GM18867 (cell line): ENCODE measurements at regions not wholly inside any gene's neighbourhood (a gene's known extent, or its start where the extent isn't known, plus 50 kb on each side); places are given as distances from the start of the nearest gene placed in this dataset.

ENCODE experiments used
- ATAC-seq: cut with Tn5 transposase; IDR thresholded peaks from one replicate; pipeline ENCODE4 v1.9.1; 2021; ENCODE audit warnings: mild to moderate bottlenecking, moderate library complexity; ENCODE audit not compliant: unreplicated experiment

DNA sequence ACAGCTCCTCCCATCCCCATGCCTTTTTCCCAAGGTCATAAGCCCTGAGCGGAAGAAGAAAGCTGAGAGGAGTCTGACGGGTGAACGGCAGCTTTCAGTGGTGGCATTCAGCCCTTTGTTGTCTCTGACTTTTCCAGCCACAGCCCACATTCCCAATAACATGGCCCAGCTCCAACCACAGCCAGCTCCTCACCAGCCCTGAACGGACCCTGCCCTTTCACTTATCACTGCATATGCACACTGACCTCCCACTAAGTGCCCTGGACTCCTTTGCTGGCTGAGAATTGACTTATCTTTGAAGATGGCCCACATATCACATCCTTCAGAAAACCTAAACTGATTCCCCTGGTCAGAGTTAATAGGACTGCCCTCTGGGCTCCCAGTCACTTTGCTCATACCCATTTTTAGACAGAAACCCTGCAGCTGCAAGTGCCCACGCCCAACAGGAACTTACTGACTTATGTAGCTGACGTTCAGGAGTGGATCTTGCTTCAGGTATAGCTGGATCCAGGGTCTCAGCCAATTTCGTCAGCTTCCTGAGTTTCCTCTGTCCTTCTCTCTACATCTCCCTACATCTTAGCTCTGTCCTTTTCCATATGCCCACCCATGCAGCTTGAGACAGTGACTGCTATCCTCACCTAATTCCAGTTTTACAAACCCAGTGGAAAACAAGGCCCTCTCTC, 348.5 kb upstream of the PROK2 start:
- no peak for ATAC-seq

DNA sequence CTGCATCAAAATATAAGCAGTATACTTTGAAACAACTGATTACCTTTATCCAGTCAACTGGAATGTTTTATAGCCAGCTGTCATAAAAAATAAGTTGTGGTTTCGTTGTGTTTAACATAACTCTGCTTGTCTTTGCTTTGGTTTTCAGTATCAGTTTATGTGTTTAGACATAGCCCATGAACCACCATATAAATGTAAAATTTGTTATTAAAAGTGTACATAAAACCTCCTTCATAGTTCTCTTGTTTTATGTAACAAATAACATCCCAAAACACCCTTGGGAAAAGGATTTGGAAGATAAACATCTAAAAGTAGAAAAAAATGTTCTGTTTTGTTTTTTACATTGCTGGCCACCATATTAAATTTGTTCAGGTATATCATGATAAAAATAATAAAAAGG, 347.0 kb upstream of the PROK2 start:
- no peak for ATAC-seq

DNA sequence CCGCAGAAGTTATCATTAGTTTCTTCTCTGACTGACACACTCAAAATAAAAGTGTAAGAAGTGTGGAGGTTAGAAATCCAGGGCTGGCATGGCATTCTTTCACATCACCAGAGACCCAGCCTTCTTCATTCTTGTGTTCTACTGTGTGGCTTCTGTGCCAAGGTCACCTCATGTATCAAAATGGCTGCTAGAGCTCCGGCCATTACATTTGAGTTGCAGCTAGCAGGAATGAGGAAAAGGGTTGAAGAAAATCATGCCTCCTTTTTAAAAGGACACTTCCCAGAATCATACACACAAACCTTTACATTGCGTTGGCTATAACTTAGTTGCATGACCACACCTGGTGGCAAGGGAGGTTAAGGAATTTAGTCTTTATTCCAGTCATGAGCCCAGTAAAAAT, 345.6 kb upstream of the PROK2 start:
- ATAC-seq = no peak

DNA sequence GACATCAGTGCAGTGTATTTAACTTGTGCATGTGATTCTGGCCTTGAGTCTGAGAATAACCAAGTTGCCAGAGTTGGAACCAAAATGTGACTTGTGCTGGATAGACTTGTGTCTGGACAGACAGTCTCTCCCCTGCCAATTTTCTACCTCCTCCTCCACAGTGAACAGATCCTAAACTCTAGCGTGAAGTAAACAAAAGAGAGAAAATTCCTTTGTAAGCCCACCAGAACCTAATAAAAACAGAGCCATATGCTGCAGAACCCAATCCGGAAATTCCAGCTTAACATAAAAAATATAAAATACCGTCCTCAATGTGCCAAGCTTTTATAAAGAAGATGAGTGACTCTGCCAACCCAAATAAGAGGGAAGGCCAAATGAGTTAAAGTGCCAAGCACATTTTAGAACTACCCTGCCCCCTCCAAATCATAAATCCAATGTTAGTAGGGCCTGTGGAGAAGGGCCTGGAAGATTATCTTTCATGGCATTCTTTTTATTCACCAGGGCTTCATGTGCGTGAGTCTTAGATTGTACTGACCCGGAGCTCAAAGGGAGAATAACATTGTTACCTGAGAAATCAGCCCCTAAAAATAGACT, 344.6 kb upstream of the PROK2 start:
- no peak for ATAC-seq

DNA sequence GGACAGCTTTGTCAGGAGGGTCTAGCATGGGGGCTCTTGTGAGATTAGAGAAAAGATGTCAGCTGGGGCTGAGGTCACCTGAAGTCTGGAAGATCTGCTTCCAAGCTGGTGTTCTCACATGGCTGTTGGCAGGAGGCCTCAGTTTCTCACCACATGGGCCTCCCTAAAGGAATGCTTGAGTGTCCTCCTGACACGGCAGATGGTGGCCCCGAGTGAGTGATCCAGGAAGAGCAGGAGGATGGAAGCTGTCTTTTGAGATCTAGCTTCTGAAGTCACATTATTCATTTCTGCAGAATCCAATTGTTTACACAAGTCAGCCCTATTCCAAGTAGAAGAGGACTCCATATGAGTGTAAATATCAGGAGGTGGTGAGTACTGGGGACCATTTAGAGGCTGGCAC, 344.0 kb upstream of the PROK2 start:
- no peak for ATAC-seq

DNA sequence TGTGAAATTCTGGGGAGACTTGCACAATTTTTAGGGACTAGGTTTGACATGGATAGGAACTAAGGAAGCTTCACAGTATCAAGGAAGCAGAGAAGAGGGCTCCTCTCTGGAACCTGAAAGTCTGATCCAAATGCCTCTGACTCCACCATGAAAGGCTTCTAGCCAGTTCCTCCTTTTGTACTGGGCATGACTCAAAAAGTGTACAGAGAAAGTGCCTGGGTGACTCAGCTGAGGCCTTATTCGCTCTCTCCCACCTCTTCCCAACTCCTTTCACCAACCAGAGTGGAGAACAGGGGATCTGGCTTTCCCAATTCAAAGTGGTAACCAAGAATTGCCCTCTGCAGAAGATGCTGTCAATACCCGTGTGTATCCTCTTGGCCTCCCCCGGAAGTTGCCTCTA, 342.9 kb upstream of the PROK2 start:
- no peak for ATAC-seq

DNA sequence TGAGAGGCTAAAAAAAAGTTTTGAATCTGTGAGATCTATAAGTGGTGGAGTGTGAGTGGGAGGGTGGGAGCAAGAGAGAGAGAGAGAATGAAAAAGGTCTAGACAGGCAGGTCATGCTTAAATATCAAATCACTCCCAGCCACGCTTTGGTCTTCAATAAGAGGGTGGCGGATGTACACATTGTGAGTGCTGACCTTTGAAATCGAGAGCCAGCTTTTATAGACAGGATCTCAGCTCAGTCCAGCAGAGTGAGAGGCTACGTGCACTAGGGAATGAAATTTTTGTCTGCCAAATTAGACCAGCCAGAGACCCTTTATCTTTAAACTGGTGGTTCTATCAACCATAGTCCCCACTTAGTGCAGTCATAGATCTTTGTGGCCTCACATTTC, 342.3 kb upstream of the PROK2 start:
- ATAC-seq = no peak

DNA sequence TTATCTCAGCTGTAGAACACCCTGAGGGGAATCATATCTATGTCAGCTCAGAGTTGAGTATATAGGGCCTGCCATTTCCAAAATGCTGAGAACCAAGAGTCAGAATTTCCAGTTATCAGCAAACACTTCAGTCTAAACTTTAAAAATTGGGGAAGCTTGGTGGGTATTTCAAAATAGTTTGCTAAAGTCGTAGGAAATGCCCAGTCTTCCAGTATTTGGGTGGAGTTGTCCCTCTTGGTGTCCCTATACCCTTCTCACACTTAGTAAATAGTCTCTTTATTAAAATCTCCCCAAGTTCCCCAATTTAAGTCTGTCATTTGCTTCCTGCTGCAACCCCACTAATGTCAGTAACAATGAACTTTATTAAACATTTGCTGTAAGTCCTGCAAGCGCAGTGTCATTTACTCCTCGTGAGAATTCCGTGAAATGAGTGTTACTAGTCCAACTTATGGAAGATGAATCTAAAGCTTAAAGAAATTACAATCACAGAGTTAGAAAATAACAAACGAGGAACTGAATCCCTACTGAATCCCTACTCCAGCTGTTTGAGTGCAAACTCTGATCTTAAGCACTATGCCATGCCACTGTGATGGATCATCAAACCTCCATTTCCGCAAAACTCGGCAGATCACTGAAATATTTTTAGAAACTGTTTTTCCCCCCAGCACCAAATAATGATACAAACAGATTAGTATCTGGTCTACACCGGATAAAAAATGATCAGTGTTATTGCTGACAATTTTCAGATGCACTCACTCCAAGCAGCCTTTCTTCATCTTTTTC, 341.7 kb upstream of the PROK2 start:
- no peak for ATAC-seq

DNA sequence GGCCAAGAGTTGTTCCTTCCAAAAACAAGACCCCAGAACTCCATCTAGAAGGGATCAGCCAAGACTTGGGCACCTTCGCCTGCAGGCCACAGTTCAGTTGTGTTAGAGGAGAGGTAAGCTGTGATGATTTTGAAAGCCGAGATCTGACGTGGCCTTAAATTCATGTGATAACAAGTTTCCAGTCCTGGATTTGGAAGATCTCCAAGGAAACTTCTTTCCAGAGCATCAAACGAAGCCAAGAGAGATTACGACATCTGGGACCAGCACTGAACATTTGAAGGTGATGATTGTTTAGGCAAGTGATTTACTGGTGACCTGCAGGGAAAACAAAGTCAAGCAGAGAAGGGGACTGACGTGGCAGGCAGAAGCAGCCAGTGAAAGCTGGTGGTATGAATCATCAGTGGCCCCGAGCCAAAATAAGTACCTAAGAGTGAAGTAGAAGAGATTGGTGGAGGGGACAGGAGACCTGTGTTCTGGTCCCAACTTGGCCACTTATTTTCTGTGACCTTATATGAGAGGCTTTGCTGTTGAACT, 339.0 kb upstream of the PROK2 start:
- peak; percentile 55 for ATAC-seq

DNA sequence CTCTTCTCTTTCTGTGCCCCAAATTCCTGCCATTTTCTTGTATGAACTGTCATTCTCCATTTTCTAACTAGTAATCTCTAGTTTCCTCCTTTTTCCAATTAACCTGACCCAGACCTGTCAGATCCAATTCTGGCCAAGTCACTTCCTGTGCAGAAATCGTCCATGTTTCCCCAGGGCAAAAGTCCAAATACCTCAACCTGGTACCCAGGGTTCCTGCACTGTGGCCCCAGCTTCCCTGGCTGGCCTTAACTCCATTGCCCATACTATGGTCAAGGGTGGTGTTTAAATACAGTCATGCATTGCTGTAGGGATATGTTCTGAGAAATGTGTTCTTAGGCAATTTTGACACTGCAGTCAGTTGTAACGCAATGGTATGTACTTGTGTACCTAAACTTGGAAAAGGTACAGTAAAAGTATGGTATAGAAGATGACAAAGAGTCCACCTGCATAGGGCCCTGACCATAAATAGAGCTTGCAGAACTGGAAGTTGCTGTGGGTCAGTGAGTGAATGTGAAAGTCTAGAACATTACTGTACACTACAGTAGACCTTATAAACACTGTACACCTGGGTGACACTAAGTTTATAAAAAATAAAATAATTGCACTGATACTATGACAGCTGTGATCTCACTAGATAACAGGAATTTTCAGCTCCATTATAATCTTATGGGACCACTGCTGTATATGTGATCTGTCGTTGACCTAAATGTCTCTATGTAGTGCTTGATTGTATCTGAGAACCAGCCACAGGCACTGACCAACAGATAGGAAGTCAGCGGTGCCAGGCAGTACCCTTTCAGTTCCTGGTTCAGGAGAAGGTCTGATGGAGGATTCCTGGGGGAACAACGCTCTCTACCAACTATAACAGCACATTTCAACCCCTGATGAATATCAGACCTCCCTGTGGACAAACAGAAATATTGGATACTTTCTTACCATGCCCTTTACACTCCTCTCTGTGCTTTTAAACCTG, 336.1 kb upstream of the PROK2 start:
- peak; percentile 80 for ATAC-seq

DNA sequence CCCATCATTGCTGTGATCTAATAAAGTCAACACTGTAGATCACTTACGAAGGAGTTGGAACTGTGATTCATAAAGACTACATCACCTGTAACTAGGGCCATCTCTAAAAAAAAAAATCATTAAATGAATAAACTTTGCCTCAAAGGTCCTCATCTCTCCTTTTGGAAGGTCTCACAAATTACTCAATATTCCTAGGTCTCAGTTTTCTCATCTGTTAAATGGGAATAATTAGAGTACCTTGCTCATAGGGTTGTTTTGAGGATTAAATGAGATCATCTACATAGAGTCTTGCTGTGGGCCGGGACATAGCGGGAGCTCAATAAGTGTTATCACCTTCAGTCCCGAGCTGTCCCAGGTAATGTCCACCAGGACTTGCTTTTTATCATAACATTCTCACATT, 335.1 kb upstream of the PROK2 start:
- ATAC-seq = no peak

DNA sequence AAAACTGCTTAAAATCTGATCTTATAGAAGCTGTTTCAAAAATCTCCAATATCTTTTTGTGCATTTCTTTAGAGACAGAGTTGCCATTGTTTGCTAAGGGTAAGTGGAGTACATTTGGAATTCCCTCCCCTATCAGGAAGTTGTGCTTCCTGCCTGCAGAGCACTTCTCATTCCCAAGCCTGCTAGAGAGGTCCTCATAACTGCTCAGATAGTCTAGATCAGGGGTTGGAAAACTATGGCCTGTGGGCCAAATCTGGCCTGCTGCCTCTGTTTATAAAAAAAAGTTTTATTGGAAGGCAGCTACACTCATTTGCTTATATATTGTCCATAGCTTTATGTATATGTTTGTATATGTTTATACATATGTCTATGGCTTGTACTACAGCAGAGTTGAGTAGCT, 333.7 kb upstream of the PROK2 start:
- no peak for ATAC-seq

DNA sequence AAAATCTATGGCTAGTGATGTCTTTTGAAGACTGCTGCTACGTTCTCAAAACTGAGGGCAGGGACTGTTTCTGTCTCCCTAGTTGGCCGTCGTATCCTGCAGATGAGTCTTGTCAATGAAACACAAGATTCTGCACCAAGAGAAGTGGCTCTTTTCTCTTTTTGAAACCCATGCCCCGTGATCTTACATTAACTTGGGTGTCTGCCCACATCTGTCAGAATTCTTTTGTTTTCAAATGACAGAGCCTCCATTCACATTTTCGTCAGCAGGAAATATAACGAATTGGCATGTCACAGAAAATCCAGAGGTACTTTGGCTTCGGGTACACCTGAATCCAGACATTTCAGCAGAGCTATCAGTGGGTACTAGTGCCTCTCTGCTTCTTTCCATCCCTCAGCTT, 331.3 kb upstream of the PROK2 start:
- no peak for ATAC-seq

DNA sequence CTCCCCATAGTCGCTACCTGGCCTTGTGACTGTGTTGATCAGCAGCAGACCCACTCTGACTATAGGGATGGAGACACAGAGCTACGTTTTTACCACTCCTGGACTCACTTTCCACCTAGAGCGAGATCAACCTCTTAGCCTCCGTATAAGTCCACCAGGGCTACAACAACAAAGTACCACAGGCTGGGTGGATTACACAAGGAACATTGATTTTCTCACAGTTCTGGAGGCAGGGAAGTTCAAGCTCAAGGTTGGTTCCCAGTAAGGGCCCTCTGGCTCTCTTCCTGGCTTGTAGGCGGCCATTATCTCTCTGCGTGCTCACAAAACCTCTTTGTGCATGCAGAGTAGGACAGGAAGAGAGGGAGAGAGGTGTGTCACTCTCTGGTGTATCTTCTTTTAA, 330.4 kb upstream of the PROK2 start:
- no peak for ATAC-seq

DNA sequence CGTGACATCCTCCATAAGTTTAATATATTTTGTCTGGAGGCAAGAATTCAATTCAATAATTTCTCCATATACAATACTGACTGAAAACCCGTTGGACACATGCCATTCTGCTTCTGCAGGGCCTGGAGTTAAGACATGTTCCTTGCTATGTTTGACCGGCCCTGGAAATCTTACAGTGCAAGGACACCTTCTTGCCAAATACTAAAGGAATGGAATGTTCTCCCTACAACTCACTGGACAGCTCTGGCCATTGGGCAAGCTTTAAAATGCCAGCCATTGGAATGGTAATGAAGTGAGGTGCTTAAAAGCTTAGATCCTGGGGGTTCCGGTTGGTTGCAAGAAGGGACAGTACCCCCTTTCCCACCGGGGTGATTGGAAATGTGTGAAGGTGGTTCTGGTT, 329.8 kb upstream of the PROK2 start:
- no peak for ATAC-seq

DNA sequence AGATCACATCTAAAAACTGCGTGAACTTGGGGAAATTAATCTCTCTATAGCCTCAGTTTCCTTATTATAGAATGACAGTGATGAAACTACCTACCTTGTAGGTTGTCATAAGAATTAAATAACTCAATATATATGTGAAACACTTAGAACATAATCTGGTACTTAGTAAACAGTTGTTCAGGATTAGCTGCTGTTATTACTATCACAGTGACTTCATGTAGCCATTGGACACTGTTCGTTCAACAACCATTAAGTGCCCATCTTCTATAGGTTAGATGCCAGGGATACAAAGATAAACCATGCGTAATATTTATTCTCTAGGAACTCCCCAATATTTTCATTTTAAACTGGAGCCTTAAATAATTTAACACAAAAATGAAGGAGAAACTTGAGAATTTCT, 329.0 kb upstream of the PROK2 start:
- ATAC-seq = no peak

DNA sequence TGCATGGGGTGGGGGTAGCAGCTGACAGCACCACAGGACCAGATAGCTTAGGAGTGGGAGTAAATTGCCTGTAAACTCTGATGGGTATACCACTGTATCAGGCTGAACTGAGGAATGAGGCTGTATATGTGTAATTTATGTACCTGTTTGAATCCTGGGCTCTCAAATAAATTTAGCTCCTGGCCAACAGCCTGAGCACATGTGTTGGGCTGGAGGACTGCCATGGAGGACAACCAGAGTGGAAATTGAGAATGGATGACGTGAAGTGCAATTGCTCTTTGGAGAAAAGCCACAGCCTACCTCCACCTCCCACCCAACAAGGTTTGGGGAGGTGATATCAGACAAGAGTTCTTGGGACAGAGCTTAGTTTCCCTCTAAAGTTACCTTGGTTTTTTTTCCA, 328.6 kb upstream of the PROK2 start:
- ATAC-seq = no peak

DNA sequence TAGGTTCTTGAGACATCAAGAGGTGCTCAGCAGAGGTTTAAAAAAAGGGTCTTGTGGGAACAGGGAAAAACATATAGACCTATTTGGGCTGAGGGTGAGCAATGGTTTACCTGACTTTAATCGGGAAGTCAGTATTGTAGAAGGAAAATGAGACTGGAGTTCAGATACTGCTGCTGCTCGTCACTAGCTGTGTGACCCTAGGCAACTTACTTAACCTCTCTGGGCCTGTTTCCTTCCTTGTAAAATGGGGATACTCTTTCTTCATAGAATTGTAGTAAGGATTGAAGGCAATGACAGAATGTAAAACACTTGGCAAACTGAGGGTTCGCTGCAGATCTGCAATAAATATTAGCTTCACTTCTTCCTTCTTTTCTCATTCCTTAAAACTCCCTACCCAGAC, 327.5 kb upstream of the PROK2 start:
- ATAC-seq = no peak

DNA sequence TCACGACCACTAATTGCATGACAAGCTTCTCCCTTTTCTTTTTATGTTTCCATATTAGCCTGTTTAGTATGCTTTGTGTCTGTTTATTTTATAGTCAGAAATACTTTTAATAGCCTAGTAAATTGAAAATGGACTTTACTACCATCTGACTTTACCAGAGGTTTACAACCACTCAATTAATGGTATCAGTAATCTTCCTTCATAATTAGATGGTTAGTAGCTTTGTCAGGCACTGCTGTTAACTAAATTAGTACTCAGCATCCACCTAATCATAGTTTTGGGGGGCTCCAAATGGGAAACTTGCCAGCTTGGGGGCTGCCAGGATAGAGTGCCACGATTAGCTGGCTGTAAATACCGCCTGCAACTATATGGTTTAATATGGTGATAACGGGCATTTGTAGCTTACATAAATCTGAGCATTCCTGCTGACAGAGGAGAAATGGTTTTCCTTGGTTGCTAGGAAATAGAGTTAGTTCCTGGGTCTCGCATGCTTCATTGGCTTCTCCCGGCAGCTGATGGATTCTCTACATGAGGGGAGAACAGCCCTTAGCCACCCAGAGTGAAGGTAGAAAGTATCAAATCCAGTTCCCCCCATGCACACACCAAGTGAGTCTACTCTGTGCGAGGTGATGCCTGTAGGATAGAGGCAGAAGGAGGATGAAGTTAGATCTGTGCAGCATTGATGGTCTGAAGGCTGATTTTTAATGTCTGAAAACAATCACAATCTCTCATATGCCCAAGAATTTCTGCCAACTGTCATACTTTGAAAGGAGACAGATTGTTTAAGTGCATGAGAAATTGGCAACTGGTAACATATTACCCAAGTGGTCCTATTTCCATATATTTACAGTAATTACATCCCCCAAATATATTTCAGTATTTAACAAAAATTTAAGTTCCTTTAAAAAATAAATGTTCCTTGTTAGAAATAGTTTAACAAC, 326.6 kb upstream of the PROK2 start:
- ATAC-seq = no peak
